Lower leg skin (tissue), 3 donors: ENCODE measurements at regions not wholly inside any gene's neighbourhood (a gene's known extent, or its start where the extent isn't known, plus 50 kb on each side); places are given as distances from the start of the nearest gene placed in this dataset.

Experiments used
- POLR2A ChIP-seq, 2 donors: fragments of 450-650 bp; IDR thresholded peaks; one replicate each; pipeline ENCODE4 v1.6.1; 2016 to 2017; ENCODE audit warnings: antibody characterized with exemption in 2 of 2, mild to moderate bottlenecking in 1 of 2, moderate library complexity in 1 of 2
- TF ChIP-seq, protein P1 (sequence below), 3 donors: fragments of 450-650 bp; IDR thresholded peaks; one replicate each; pipeline ENCODE4 v1.5.1; 2016; ENCODE audit warnings: antibody characterized with exemption in 3 of 3, mild to moderate bottlenecking in 3 of 3, moderate library complexity in 2 of 3

DNA sequence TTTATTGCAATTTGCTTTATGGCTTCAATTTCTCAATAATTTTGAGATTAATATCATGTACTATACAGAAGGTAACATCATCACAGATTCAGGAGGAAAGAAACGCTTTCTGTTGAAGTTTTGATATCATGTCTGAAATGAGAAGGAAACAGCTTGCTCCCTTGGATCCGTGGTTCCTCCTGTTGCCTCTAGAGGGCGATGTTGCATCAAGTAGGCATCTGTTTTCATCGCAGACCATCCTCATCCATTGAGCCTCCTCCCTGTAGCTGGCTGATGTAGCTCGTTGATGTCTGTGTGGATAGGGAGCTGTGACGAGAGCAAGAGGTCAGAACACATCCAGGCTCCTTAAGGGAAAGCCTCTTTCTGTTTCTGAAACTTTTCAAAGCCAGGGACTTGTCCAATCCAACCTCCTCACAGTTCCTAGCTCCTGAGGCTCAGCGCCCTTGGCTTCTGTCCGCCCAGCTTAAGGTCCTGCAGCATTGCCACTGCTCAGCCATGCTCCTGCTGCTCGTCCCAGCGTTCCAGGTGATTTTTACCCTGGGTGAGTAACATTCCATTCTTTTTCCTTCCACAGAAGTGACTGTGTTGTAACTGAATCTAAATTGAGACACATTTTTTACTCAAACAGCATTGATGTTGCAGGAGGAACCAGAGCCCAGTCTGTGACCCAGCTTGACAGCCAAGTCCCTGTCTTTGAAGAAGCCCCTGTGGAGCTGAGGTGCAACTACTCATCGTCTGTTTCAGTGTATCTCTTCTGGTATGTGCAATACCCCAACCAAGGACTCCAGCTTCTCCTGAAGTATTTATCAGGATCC lies 304.8 kb upstream of the OR4E1 start:
- TF ChIP-seq, protein P1, sequence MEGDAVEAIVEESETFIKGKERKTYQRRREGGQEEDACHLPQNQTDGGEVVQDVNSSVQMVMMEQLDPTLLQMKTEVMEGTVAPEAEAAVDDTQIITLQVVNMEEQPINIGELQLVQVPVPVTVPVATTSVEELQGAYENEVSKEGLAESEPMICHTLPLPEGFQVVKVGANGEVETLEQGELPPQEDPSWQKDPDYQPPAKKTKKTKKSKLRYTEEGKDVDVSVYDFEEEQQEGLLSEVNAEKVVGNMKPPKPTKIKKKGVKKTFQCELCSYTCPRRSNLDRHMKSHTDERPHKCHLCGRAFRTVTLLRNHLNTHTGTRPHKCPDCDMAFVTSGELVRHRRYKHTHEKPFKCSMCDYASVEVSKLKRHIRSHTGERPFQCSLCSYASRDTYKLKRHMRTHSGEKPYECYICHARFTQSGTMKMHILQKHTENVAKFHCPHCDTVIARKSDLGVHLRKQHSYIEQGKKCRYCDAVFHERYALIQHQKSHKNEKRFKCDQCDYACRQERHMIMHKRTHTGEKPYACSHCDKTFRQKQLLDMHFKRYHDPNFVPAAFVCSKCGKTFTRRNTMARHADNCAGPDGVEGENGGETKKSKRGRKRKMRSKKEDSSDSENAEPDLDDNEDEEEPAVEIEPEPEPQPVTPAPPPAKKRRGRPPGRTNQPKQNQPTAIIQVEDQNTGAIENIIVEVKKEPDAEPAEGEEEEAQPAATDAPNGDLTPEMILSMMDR (IDR thresholded peaks at IDR 0.05), result no peak
- no peak for TF ChIP-seq POLR2A (IDR thresholded peaks at IDR 0.05)
